RWPE2 (cell line): ENCODE measurements at regions not wholly inside any gene's neighbourhood (a gene's known extent, or its start where the extent isn't known, plus 50 kb on each side); places are given as distances from the start of the nearest gene placed in this dataset.

ENCODE experiments used
- ATAC-seq: fragments of 200-7000 bp; cut with Tn5 transposase; 3 replicates; pipeline ENCODE4 v1.9.1; 2021; ENCODE audit warnings: low read depth
- DNase-seq: peaks from one replicate; pipeline ENCODE4 v3.0.0-alpha.2; 2020; ENCODE audit warnings: low spot score
- H3K27ac ChIP-seq: fragments of 450-650 bp; 2 replicates; pipeline ENCODE4 v1.5.1; 2017; ENCODE audit warnings: mild to moderate bottlenecking; ENCODE audit not compliant: poor library complexity, severe bottlenecking
- H3K27me3 ChIP-seq: fragments of 250-450 bp; sonication (Bioruptor Pico); 2 replicates; pipeline ENCODE4 v1.5.1; 2021; ENCODE audit warnings: mild to moderate bottlenecking, moderate library complexity; ENCODE audit not compliant: insufficient read depth, poor library complexity, severe bottlenecking
- H3K36me3 ChIP-seq: fragments of 250-450 bp; sonication (Bioruptor Pico); 2 replicates; pipeline ENCODE4 v1.5.1; 2020; ENCODE audit warnings: low read depth, mild to moderate bottlenecking, moderate library complexity
- H3K4me1 ChIP-seq: fragments of 250-450 bp; sonication (Bioruptor Pico); 2 replicates; pipeline ENCODE4 v1.5.1; 2021; ENCODE audit warnings: mild to moderate bottlenecking, moderate library complexity; ENCODE audit not compliant: insufficient read depth, poor library complexity, severe bottlenecking
- H3K4me3 ChIP-seq: fragments of 250-450 bp; sonication (Bioruptor Pico); 2 replicates; pipeline ENCODE4 v1.5.1; 2021; ENCODE audit warnings: mild to moderate bottlenecking, moderate library complexity; ENCODE audit not compliant: severe bottlenecking
- H3K9me3 ChIP-seq: fragments of 250-450 bp; sonication (Bioruptor Pico); 2 replicates; pipeline ENCODE4 v1.5.1; 2021; ENCODE audit warnings: mild to moderate bottlenecking, moderate library complexity; ENCODE audit not compliant: severe bottlenecking
- CTCF ChIP-seq: fragments of 450-650 bp; IDR thresholded peaks from one replicate; pipeline ENCODE4 v1.5.1; 2017; ENCODE audit warnings: mild to moderate bottlenecking, moderate library complexity; ENCODE audit not compliant: poor library complexity, severe bottlenecking

DNA sequence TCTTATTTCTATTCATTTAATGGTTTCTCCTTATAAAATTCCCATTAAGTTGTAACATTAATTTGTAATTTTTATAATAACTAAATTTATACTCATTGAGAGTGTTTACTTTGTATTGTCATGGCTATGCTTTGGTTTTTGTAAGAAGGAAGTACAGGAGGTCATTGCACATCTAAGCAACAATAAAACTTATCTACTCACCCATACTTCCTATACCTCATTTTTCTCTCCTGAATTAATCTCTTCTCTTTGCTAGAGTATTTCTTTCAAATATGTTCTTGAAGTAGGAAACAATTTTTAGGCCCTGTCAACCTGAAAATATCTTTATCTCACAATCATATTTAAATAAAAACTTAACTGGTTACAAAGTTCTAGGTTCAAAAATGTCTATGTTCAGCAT is 95.4 kb upstream of the WDR11 start:
- Histone ChIP-seq H3K36me3 (no peaks in the 10 kb centered on the region), H3K4me3 (no peak overlapping the region), H3K27me3 (peaks cover 2% of the 10 kb centered on the region), H3K27ac (no peak overlapping the region), H3K4me1 (no peaks in the 10 kb centered on the region), H3K9me3 (no peaks in the 10 kb centered on the region)
- TF ChIP-seq CTCF = no peak
- DNase-seq = no peak
- ATAC-seq = no peak

GRCh38 chr10:120760253-120760652 is 90.9 kb upstream of the WDR11 start:
- DNase-seq (no peak), ATAC-seq (no peak)
- Histone ChIP-seq H3K4me1 (no peaks in the 10 kb centered on the region), H3K27me3 (peaks cover 2% of the 10 kb centered on the region), H3K9me3 (no peaks in the 10 kb centered on the region), H3K4me3 (no peak overlapping the region), H3K27ac (no peak overlapping the region), H3K36me3 (no peaks in the 10 kb centered on the region)
- no peak for TF ChIP-seq CTCF

GRCh38 chr10:120761951-120762350 is 89.2 kb upstream of the WDR11 start:
- DNase-seq = no peak
- Histone ChIP-seq H3K4me1 (no peaks in the 10 kb centered on the region), H3K27me3 (peaks cover 2% of the 10 kb centered on the region), H3K9me3 (no peaks in the 10 kb centered on the region), H3K4me3 (no peak overlapping the region), H3K27ac (no peak overlapping the region), H3K36me3 (no peaks in the 10 kb centered on the region)
- TF ChIP-seq CTCF = no peak
- ATAC-seq = no peak

GRCh38 chr10:120765226-120765803 is 85.8 kb upstream of the WDR11 start:
- no peaks in the 10 kb centered on the region for H3K4me1 ChIP-seq
- no peaks in the 10 kb centered on the region for H3K9me3 ChIP-seq
- DNase-seq (no peak), ATAC-seq (no peak)
- no peak for TF ChIP-seq CTCF
- H3K27me3 ChIP-seq = no peaks in the 10 kb centered on the region
- no peaks in the 10 kb centered on the region for H3K36me3 ChIP-seq
- H3K27ac ChIP-seq = no peak overlapping the region
- H3K4me3 ChIP-seq = no peak overlapping the region

DNA sequence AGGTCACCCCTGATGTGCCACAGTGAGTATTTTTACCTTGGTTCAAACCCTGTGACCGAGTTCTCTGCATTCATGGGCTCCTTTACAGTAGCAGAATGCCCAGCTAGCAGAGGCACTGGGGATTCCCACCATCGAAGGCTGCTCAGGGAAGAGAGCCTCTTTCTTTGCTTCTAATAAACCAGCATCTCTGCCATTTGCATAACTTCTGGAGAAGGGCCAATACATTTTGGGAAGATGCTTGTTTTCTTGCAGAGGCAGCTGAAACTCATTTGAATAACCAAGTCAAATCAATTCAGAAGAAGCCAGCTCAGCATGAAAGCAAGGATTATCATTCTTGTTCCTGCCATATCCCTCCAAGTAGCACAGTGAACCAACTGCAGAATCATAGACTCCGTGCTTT is 82.9 kb upstream of the WDR11 start:
- no peaks in the 10 kb centered on the region for H3K4me1 ChIP-seq
- H3K4me3 ChIP-seq = no peak overlapping the region
- TF ChIP-seq CTCF = no peak
- H3K27ac ChIP-seq = no peak overlapping the region
- DNase-seq (no peak), ATAC-seq (no peak)
- H3K36me3 ChIP-seq = no peaks in the 10 kb centered on the region
- H3K27me3 ChIP-seq = peaks cover 6% of the 10 kb centered on the region
- H3K9me3 ChIP-seq = no peaks in the 10 kb centered on the region
